ENCODE measurements at regions not wholly inside any gene's neighbourhood (a gene's known extent, or its start where the extent isn't known, plus 50 kb on each side); places are given as distances from the start of the nearest gene placed in this dataset.

DNA sequence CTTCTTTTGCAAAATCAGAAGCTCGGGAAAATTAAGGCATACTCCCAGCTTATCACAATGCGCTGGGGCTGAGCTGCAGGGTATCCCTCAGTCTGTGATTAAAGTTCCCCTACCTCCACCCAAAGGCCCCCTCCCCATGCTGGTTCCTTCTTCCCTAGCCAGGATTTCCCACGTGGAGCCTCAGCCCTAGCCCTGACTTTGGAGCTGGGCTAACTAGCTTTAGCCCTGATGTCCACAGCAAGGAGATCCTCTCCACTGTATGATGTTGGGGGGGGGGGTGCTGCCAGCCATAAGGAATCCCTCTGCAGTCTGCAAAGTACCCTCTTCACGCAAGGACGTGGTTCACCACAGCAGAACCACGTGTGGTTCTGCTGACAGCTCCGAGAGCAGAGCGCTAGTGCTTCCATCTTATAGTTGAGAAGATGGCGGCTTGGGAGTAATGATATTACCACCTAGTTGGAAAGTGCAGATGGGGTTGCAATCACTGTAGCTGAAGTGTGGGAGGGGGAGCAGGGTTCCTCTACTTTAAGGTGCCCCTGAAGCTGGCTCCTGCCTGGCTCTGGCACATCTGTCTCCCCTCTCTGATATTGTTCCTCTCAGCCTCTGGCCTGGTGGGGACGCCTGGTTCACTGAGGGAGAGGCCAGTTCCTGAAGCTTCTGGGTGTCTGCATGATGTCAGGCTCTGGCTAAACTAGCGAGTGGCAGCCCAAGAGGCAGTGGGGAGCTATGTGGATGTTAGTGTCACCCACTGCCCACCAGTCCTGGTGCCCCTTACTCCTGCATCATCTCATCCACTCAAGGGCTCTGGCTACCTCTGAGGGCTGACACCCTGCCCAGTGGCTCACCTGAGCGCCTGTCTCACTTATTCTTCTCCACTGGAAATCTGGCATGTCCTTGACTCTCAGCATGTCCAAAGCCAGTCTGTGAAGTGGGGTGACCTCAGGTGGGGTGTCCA is 270.7 kb downstream of the RPS24 start:
- no peak for FAIRE-seq

GRCh38 chr10:78305311-78305710 is 271.6 kb downstream of the RPS24 start:
- DNase-seq (ENCODE audit: extremely low spot score, insufficient read length, low read depth) (no peak), FAIRE-seq (no peak)

More for the DNA sequence above, 270.7 kb downstream of the RPS24 start:
- no peak for DNase-seq (ENCODE audit: extremely low spot score, insufficient read length, low read depth)

GRCh38 chr10:78306358-78306757 is 272.7 kb downstream of the RPS24 start:
- no peak for DNase-seq (ENCODE audit: extremely low spot score, insufficient read length, low read depth)
- no peak for FAIRE-seq

GRCh38 chr10:78307576-78307975 is 273.9 kb downstream of the RPS24 start:
- FAIRE-seq, result no peak
- no peak for DNase-seq (ENCODE audit: extremely low spot score, insufficient read length, low read depth)

GRCh38 chr10:78309536-78310237 is 276.0 kb downstream of the RPS24 start:
- no peak for DNase-seq (ENCODE audit: extremely low spot score, insufficient read length, low read depth)
- FAIRE-seq, result no peak

DNA sequence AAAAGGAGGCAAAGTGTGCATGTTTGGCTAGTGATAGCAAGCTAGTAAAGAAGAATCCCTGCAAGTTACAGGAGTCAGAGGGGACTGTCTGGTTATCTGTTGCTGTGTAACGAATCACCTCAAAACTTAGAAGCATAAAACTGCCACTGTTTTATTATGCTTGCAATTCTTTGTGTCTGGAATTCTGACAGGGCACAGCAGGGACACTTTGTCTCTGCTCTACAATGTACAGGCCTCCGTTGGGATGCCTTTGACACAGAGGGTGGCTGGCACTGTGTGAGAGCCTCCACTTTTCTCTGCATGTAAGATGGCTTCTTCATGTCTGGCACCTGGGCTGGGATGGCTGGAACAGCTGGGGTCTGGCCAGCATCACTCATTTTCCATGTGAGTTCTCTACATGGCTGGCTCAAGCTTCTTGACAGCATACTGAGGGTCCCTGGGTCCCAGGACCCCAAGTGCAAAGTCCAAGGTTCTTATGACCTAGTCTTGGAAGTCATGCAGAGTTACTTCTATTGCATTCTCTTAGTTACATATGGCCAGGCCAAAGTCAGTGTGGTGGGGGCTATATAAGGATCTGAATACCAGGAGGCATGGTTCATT is 276.9 kb downstream of the RPS24 start:
- FAIRE-seq, result no peak

GRCh38 chr10:78312197-78313047 is 278.8 kb downstream of the RPS24 start:
- no peak for FAIRE-seq
- DNase-seq (ENCODE audit: extremely low spot score, insufficient read length, low read depth), result no peak

More for the DNA sequence above, 276.9 kb downstream of the RPS24 start:
- no peak for DNase-seq (ENCODE audit: extremely low spot score, insufficient read length, low read depth)

- DNase-seq (ENCODE audit: extremely low spot score, insufficient read length, low read depth), result no peak
- FAIRE-seq, result no peak
Measured at GRCh38 chr10:78313048-78313381, 279.4 kb downstream of the RPS24 start.

DNA sequence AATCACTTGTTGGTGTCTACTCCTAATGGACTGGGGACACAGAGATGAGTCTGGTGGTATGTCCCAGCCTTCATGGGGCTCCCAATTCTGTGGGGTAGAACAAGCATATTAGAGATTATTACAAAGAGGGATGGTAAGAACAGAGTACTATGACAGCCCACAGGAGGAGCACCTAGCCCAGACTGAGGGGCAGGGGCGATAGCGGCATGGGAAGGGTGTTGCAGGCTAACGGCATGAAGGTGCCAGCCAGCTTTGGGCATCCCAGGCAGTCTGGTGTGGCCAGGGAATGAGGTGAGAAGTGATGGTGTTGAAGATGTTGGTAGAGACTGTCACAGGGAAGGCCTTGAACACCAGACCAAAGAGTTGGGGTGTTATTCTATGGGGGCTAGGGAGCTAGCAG is 280.0 kb downstream of the RPS24 start:
- FAIRE-seq, result no peak
- no peak for DNase-seq (ENCODE audit: extremely low spot score, insufficient read length, low read depth)

DNA sequence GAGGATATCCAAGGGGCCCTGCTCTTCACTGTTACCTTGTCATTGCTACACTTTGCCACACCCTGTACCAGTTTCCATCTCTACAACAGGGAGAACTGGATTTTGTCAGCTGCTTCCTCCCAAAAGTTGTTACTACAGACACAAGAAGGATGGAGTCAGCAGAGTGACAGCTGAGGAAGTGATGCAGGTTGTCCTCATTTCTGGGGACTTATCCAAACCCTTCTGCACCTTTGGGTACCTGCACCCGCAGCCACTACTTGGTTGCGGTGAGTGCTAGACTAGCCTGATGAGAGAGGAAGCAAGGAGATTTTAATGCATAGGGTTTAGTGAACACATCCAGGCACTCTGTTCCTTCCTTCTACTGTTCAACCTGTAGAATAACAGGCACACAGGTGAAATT is 281.0 kb downstream of the RPS24 start:
- FAIRE-seq (no peak), DNase-seq (ENCODE audit: extremely low spot score, insufficient read length, low read depth) (no peak)

GRCh38 chr10:78316451-78316931 is 282.8 kb downstream of the RPS24 start:
- FAIRE-seq, result no peak
- DNase-seq (ENCODE audit: extremely low spot score, insufficient read length, low read depth), result no peak

DNA sequence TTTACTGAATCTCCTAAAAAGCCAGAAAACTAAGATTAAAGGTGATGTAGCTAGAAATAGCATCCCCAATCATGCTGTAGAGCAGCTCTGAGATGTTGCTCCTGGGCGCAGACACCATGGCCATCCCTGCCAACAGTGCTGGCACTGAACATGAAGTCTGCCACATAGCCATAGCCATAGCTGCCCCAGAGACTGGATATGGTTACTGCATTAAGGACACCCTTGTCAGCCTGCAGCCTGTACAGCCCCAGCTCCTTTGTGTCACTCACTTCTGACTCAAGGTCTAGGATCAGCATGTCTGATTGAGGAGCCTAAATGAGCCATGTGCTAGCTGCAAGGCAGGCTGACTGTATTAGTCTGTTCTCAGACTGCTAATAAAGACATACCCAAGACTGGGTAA is 284.6 kb downstream of the RPS24 start:
- no peak for DNase-seq (ENCODE audit: extremely low spot score, insufficient read length, low read depth)
- no peak for FAIRE-seq

DNA sequence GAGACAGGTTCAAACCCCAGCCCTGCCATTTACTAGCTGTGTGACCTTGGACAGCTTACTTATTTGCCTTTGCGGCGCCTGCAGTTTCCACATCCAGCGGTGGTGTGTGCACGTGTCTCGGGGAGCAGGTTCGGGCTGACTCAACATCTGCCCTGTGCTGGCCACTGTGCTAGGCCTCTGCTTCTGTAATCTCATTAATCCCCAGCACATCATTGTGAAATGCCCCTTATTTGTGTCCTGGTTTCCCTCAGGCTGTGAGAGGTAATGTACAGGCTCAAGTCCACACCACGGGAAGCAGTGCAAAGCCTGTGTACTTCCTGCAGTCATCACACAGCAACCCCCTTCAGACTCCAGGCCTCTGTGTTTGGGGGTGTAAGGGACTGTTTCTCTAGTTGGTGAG is 285.7 kb downstream of the RPS24 start:
- FAIRE-seq, result no peak
- no peak for DNase-seq (ENCODE audit: extremely low spot score, insufficient read length, low read depth)

- no peak for DNase-seq (ENCODE audit: extremely low spot score, insufficient read length, low read depth)
- no peak for FAIRE-seq
Measured at GRCh38 chr10:78319841-78320240, 286.2 kb downstream of the RPS24 start.

- DNase-seq (ENCODE audit: extremely low spot score, insufficient read length, low read depth) (no peak), FAIRE-seq (no peak)
Measured at GRCh38 chr10:78320506-78320905, 286.8 kb downstream of the RPS24 start.

DNA sequence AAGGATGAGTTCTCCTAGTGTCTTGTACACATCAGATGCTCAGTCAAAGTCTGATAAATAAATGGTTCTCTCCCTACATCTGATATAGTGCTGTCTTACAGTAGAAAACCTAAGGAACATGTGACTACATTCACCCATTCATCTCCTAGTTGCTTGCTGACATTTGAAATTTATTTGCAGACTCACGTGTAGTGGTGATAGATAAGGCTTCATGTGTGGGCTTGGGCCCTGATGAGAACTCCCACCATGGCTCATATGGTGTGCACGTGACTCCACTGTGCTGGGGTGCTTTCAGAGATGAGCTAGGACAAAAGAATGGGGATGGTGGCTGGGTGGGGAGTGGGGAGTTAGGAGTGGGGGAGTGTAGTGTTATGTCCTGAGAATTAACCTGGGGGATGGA is 287.3 kb downstream of the RPS24 start:
- DNase-seq (ENCODE audit: extremely low spot score, insufficient read length, low read depth) (no peak), FAIRE-seq (no peak)

DNA sequence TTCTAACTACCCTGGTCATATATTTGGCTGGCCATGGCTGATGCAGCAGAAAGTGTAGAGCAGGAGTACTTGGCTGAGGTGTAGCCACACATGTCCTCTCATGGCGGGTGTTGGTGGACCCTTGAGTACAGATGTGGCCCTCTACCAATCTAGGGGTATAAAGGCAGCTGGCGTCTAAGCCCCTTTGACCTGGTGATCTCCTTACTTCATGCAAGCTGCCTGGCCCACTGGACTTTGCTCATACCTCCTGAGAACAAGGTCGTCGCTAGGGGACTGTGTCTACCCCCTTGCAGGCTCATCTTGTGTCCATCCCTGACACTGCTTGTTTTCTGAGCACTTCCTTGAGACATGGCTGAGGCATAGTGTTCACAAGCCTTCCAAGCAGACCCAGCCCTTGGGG is 287.8 kb downstream of the RPS24 start:
- DNase-seq (ENCODE audit: extremely low spot score, insufficient read length, low read depth), result no peak
- FAIRE-seq, result no peak

- FAIRE-seq (no peak), DNase-seq (ENCODE audit: extremely low spot score, insufficient read length, low read depth) (no peak)
Measured at GRCh38 chr10:78326372-78326771, 292.7 kb downstream of the RPS24 start.

DNA sequence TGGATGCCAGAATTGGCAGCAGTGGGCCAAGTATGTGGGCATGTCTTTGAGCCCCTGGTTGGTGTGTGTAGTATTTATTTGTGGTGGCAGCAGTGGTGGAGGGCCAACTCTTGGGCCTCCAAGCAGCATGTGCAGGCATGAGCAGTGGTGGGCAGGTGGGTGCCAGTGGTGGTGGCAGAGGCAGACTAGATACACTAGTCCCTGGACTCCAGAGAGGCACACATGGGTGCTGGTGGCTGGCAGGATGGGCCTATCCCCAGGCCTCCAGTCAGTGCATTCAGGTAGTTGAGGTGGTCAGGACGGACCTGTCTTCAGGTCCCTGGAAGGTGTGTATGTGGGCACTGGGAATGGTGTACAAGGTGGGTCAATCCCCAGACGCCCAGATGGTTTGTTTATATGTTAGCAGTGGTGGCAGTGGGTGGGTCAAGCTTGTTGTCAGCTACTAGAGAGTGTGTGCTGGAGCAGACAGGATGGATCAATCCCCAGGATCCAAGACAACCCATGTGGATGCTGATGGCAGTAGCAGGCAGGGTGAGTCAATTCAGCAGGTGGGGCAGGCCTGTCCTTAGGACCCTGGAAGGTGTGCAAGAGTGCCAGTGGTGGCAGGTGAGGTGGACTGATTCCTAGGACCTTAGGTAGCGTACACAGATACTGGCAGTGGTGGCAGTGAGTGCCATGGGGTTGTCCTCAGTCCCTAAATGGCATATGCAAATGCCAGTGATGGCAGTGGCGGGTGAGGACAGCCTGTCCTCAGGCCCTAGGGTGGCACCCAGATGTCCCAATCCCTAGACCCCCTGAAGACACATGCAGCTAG is 294.3 kb downstream of the RPS24 start:
- no peak for FAIRE-seq
- DNase-seq (ENCODE audit: extremely low spot score, insufficient read length, low read depth), result no peak

All from GM18507 (cell line).